Mesendoderm (in vitro differentiated cells): ENCODE measurements at regions not wholly inside any gene's neighbourhood (a gene's known extent, or its start where the extent isn't known, plus 50 kb on each side); places are given as distances from the start of the nearest gene placed in this dataset.

Experiments used
- DNase-seq: peaks from one replicate; pipeline ENCODE4 v3.0.0; 2013
- H2AK5ac ChIP-seq: 2 replicates; pipeline ENCODE4 v1.6.1; 2013; ENCODE audit warnings: low read length, inconsistent platforms
- H2BK120ac ChIP-seq: 2 replicates; pipeline ENCODE4 v1.6.1; 2013; ENCODE audit warnings: low read depth, mild to moderate bottlenecking, low read length, moderate library complexity, mixed read lengths
- H2BK15ac ChIP-seq: replicated peaks from 2 replicates; pipeline ENCODE4 v1.6.1; 2013; ENCODE audit warnings: low read depth, mild to moderate bottlenecking, moderate library complexity
- H2BK5ac ChIP-seq: 2 replicates; pipeline ENCODE4 v1.6.1; 2013; ENCODE audit warnings: low read length, inconsistent platforms
- H3K18ac ChIP-seq: 2 replicates; pipeline ENCODE4 v1.6.1; 2013; ENCODE audit warnings: mild to moderate bottlenecking, low read length, mixed read lengths
- H3K23ac ChIP-seq: one replicate; pipeline ENCODE4 v1.6.1; 2013; ENCODE audit warnings: low read length
- H3K27ac ChIP-seq: 2 replicates; pipeline ENCODE4 v1.5.1; 2013; ENCODE audit warnings: low read depth, mild to moderate bottlenecking, inconsistent platforms, low read length, moderate library complexity
- H3K27me3 ChIP-seq: 2 replicates; pipeline ENCODE4 v1.6.1; 2013; ENCODE audit warnings: low read length, control low read depth, mild to moderate bottlenecking, inconsistent platforms; ENCODE audit not compliant: insufficient read depth, poor library complexity
- H3K36me3 ChIP-seq: 2 replicates; pipeline ENCODE4 v1.6.1; 2013; ENCODE audit warnings: low read length, inconsistent platforms; ENCODE audit not compliant: control insufficient read depth, insufficient read depth
- H3K4ac ChIP-seq: one replicate; pipeline ENCODE4 v1.6.1; 2013; ENCODE audit warnings: low read depth, mild to moderate bottlenecking, low read length, moderate library complexity
- H3K4me1 ChIP-seq: 2 replicates; pipeline ENCODE4 v1.6.1; 2013; ENCODE audit warnings: low read depth, low read length, inconsistent platforms; ENCODE audit not compliant: control insufficient read depth
- H3K4me2 ChIP-seq: 2 replicates; pipeline ENCODE4 v1.6.1; 2013; ENCODE audit warnings: low read length
- H3K4me3 ChIP-seq: 2 replicates; pipeline ENCODE4 v1.5.1; 2013; ENCODE audit warnings: mild to moderate bottlenecking, low read length
- H3K56ac ChIP-seq: one replicate; pipeline ENCODE4 v1.6.1; 2013; ENCODE audit warnings: low read length
- H3K79me1 ChIP-seq: 2 replicates; pipeline ENCODE4 v1.6.1; 2013; ENCODE audit warnings: low read length, inconsistent platforms
- H3K79me2 ChIP-seq: 2 replicates; pipeline ENCODE4 v1.6.1; 2013; ENCODE audit warnings: mild to moderate bottlenecking, low read length; ENCODE audit not compliant: control insufficient read depth, insufficient read depth
- H3K9ac ChIP-seq: 2 replicates; pipeline ENCODE4 v1.6.1; 2013; ENCODE audit warnings: low read length, inconsistent platforms
- H4K5ac ChIP-seq: one replicate; pipeline ENCODE4 v1.6.1; 2013; ENCODE audit warnings: low read length
- H4K8ac ChIP-seq: one replicate; pipeline ENCODE4 v1.6.1; 2013; ENCODE audit warnings: low read depth, mild to moderate bottlenecking, control low read depth, low read length, moderate library complexity
- WGBS: extraction: QIAGEN DNeasy Blood & Tissue Kit; methylation state at CpG from one replicate; pipeline ENCODE4 v1.1.7; 2013; ENCODE audit warnings: low lambda C conversion rate, missing lambda C conversion rate; ENCODE audit not compliant: insufficient coverage; ENCODE audit errors: extremely low coverage; 5-methylcytosine and 5-hydroxymethylcytosine counted together

GRCh38 chr6:134866563-134866962 lies 83.3 kb downstream of the ALDH8A1 start:
- Histone ChIP-seq H2BK5ac (no peak overlapping the region), H3K23ac (no peak overlapping the region), H3K27me3 (no peaks in the 10 kb centered on the region), H3K79me2 (no peaks in the 10 kb centered on the region), H4K5ac (no peak overlapping the region), H3K79me1 (no peaks in the 10 kb centered on the region), H2AK5ac (no peak overlapping the region), H3K4me3 (no peak overlapping the region), H2BK15ac (no peak overlapping the region), H3K56ac (no peak overlapping the region), H3K36me3 (no peaks in the 10 kb centered on the region), H3K4me2 (no peak overlapping the region), H3K18ac (no peak overlapping the region), H3K27ac (no peak overlapping the region), H2BK120ac (no peak overlapping the region), H4K8ac (no peak overlapping the region), H3K4me1 (no peaks in the 10 kb centered on the region), H3K4ac (no peak overlapping the region), H3K9ac (no peak overlapping the region)
- no peak for DNase-seq
- no CpG with 5 or more reads among the region's 2 CpGs for WGBS

DNA sequence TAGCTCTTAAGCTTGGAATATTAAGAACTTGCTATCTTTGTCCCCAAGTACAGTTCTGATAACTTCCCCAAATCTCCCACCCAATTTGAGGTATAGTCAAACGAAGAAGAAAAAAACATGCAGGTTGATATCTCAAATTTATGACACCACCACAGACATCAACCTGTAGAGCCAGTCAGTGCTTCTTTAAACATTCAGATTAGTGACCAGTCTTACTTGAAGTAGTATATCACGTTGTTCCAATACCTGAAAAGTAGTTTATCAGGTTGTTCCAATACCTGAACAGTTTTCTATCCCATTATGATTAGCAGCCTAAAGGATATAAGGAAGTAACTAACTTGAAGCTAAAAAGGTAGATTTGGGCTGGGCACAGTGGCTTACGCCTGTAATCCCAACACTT lies 85.3 kb downstream of the ALDH8A1 start:
- Histone ChIP-seq H2BK5ac (no peak overlapping the region), H3K79me2 (no peaks in the 10 kb centered on the region), H3K79me1 (no peaks in the 10 kb centered on the region), H3K36me3 (no peaks in the 10 kb centered on the region), H3K9ac (no peak overlapping the region), H3K27ac (no peak overlapping the region), H3K4me2 (no peak overlapping the region), H3K23ac (no peak overlapping the region), H3K56ac (no peak overlapping the region), H4K8ac (no peak overlapping the region), H4K5ac (no peak overlapping the region), H3K4me1 (no peaks in the 10 kb centered on the region), H2AK5ac (no peak overlapping the region), H3K18ac (no peak overlapping the region), H2BK15ac (no peak overlapping the region), H3K27me3 (no peaks in the 10 kb centered on the region), H2BK120ac (no peak overlapping the region), H3K4ac (no peak overlapping the region), H3K4me3 (no peak overlapping the region)
- WGBS = no CpG with 5 or more reads among the region's 3 CpGs
- no peak for DNase-seq

DNA sequence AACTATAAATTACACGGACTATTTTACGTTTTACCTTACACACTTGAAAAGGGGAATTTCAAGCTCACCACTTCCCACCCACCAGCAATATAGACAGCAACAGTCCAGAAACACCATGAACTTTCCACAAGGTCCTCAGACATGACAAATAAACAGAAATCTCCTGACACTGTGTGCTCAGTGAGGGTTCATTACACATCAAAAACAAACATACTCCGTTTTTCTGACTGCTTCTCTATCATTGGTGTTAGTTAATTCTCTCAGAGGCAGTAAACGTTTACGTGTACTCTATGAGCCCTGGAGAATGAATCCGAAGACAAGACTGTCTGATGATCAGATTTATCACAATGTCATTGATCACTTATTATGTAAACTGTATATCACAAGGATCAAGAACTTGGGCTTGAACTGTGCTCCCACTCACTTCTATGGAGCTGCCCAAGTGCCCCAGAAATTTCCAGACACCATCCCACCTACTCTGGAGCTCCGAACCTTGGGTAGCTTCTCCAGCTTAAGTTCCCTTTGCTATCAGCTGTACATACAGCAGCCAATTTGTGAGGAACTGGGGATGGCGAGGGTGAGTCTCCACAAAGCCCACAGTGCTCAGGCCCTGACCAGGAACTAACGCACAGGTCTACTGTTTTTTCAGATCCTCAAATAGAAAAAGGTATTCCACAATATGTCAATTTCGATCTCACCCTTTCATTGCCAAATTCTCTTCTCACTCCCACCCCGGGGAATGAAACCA lies 86.0 kb downstream of the ALDH8A1 start:
- no peaks in the 10 kb centered on the region for H3K4me1 ChIP-seq
- H2BK5ac ChIP-seq = no peak overlapping the region
- no peak overlapping the region for H3K4me3 ChIP-seq
- H3K27me3 ChIP-seq = no peaks in the 10 kb centered on the region
- DNase-seq = no peak
- no peaks in the 10 kb centered on the region for H3K36me3 ChIP-seq
- H2BK15ac ChIP-seq = no peak overlapping the region
- no peaks in the 10 kb centered on the region for H3K79me1 ChIP-seq
- no peaks in the 10 kb centered on the region for H3K79me2 ChIP-seq
- whole genome bisulfite sequencing = no CpG with 5 or more reads among the region's 11 CpGs
- H2BK120ac ChIP-seq = no peak overlapping the region
- no peak overlapping the region for H3K18ac ChIP-seq
- H4K5ac ChIP-seq = no peak overlapping the region
- H3K23ac ChIP-seq = no peak overlapping the region
- H3K9ac ChIP-seq = no peak overlapping the region
- no peak overlapping the region for H4K8ac ChIP-seq
- no peak overlapping the region for H3K56ac ChIP-seq
- no peak overlapping the region for H3K27ac ChIP-seq
- H3K4me2 ChIP-seq = no peak overlapping the region
- H3K4ac ChIP-seq = no peak overlapping the region
- H2AK5ac ChIP-seq = no peak overlapping the region

- no peak overlapping the region for H3K4me3 ChIP-seq
- H4K8ac ChIP-seq = no peak overlapping the region
- no peak overlapping the region for H3K27ac ChIP-seq
- H2BK5ac ChIP-seq = no peak overlapping the region
- no peak overlapping the region for H2AK5ac ChIP-seq
- no peaks in the 10 kb centered on the region for H3K79me1 ChIP-seq
- no peaks in the 10 kb centered on the region for H3K27me3 ChIP-seq
- no peaks in the 10 kb centered on the region for H3K36me3 ChIP-seq
- no peak for DNase-seq
- no peaks in the 10 kb centered on the region for H3K4me1 ChIP-seq
- no peak overlapping the region for H3K18ac ChIP-seq
- H2BK120ac ChIP-seq = no peak overlapping the region
- H3K4me2 ChIP-seq = no peak overlapping the region
- no peaks in the 10 kb centered on the region for H3K79me2 ChIP-seq
- H3K9ac ChIP-seq = no peak overlapping the region
- H3K4ac ChIP-seq = no peak overlapping the region
- no peak overlapping the region for H2BK15ac ChIP-seq
- H3K23ac ChIP-seq = no peak overlapping the region
- H3K56ac ChIP-seq = no peak overlapping the region
- H4K5ac ChIP-seq = no peak overlapping the region
- no CpG with 5 or more reads among the region's 3 CpGs for WGBS
These were observed 95.5 kb downstream of the ALDH8A1 start for GRCh38 chr6:134854366-134854765.

- no peak for DNase-seq
- Histone ChIP-seq H2BK15ac (no peak overlapping the region), H3K27ac (no peak overlapping the region), H4K5ac (no peak overlapping the region), H3K36me3 (no peaks in the 10 kb centered on the region), H3K18ac (no peak overlapping the region), H2AK5ac (no peak overlapping the region), H3K4ac (no peak overlapping the region), H3K56ac (no peak overlapping the region), H3K4me3 (no peak overlapping the region), H3K79me2 (no peaks in the 10 kb centered on the region), H3K4me1 (no peaks in the 10 kb centered on the region), H3K4me2 (no peak overlapping the region), H3K27me3 (no peaks in the 10 kb centered on the region), H3K23ac (no peak overlapping the region), H3K9ac (no peak overlapping the region), H4K8ac (no peak overlapping the region), H2BK120ac (no peak overlapping the region), H3K79me1 (no peaks in the 10 kb centered on the region), H2BK5ac (no peak overlapping the region)
- WGBS = no CpG with 5 or more reads among the region's 7 CpGs
These were observed 96.5 kb downstream of the ALDH8A1 start for GRCh38 chr6:134853111-134854055.
